Peyer's patch (tissue), 4 donors: ENCODE measurements at regions not wholly inside any gene's neighbourhood (a gene's known extent, or its start where the extent isn't known, plus 50 kb on each side); places are given as distances from the start of the nearest gene placed in this dataset.

Experiments used
- DNase-seq, 3 donors: peaks; one replicate each; pipeline ENCODE4 v3.0.0-alpha.2; 2017 to 2019
- H3K27ac ChIP-seq, 4 donors: fragments of 200-600 bp; sonication (generic); one replicate each; pipeline ENCODE4 v1.5.1; 2016 to 2019
- H3K27me3 ChIP-seq, 2 donors: fragments of 200-600 bp; sonication (generic); one replicate each; pipeline ENCODE4 v1.5.1; 2019
- H3K36me3 ChIP-seq, 3 donors: fragments of 200-600 bp; sonication (generic); one replicate each; pipeline ENCODE4 v1.5.1; 2016 to 2019
- H3K4me1 ChIP-seq, 4 donors: fragments of 200-600 bp; sonication (generic); one replicate each; pipeline ENCODE4 v1.5.1; 2016 to 2019
- H3K4me3 ChIP-seq, 4 donors: fragments of 200-600 bp; sonication (generic); 1 replicate in 3 of 4; 2 replicates in 1 of 4; pipeline ENCODE4 v1.5.1; 2016 to 2019; ENCODE audit warnings: mild to moderate bottlenecking in 1 of 4
- H3K9me3 ChIP-seq, 4 donors: fragments of 200-600 bp; sonication (generic); one replicate each; pipeline ENCODE4 v1.5.1; 2016 to 2019; ENCODE audit warnings: mild to moderate bottlenecking in 1 of 4
- CTCF ChIP-seq, 6 experiments: fragments of 450-650 bp in 4 of 6; fragments of 200-600 bp in 2 of 6; sonication (generic) in 1 of 6; IDR thresholded peaks; one replicate each; pipeline ENCODE4 v1.5.1; 2017 to 2019; ENCODE audit warnings: antibody characterized with exemption in 6 of 6, mild to moderate bottlenecking in 3 of 6, moderate library complexity in 1 of 6
- POLR2A ChIP-seq, 2 donors: fragments of 450-650 bp; IDR thresholded peaks; one replicate each; pipeline ENCODE4 v1.5.1; 2017; ENCODE audit warnings: antibody characterized with exemption in 2 of 2, mild to moderate bottlenecking in 2 of 2, moderate library complexity in 2 of 2

- Histone ChIP-seq H3K9me3 (no peaks in the 10 kb centered on the region), H3K4me3 (no peak overlapping the region), H3K27me3 (no peaks in the 10 kb centered on the region), H3K27ac (no peak overlapping the region), H3K4me1 (no peaks in the 10 kb centered on the region), H3K36me3 (no peaks in the 10 kb centered on the region)
- DNase-seq: no peak
- no peak for TF ChIP-seq POLR2A (IDR thresholded peaks at IDR 0.05)
- no peak for TF ChIP-seq CTCF (IDR thresholded peaks at IDR 0.05)
Observed at GRCh38 chr10:111275091-111275490, 198.3 kb downstream of the ADRA2A start.

GRCh38 chr10:111277661-111278060 lies 200.8 kb downstream of the ADRA2A start:
- Histone ChIP-seq H3K4me1 (no peaks in the 10 kb centered on the region), H3K27me3 (no peaks in the 10 kb centered on the region), H3K9me3 (no peaks in the 10 kb centered on the region), H3K36me3 (no peaks in the 10 kb centered on the region), H3K4me3 (no peak overlapping the region), H3K27ac (no peak overlapping the region)
- DNase-seq: no peak
- TF ChIP-seq POLR2A (IDR thresholded peaks at IDR 0.05) (no peak), CTCF (IDR thresholded peaks at IDR 0.05) (no peak)

GRCh38 chr10:111278266-111278665 lies 201.4 kb downstream of the ADRA2A start:
- H3K27ac ChIP-seq: no peak overlapping the region
- no peak overlapping the region for H3K4me3 ChIP-seq
- no peak for TF ChIP-seq CTCF (IDR thresholded peaks at IDR 0.05)
- no peaks in the 10 kb centered on the region for H3K36me3 ChIP-seq
- no peaks in the 10 kb centered on the region for H3K27me3 ChIP-seq
- H3K4me1 ChIP-seq: no peaks in the 10 kb centered on the region
- H3K9me3 ChIP-seq: no peaks in the 10 kb centered on the region
- no peak for DNase-seq

GRCh38 chr10:111281516-111281915 lies 204.7 kb downstream of the ADRA2A start:
- no peaks in the 10 kb centered on the region for H3K27me3 ChIP-seq
- TF ChIP-seq POLR2A (IDR thresholded peaks at IDR 0.05): no peak
- TF ChIP-seq CTCF (IDR thresholded peaks at IDR 0.05): peak in 3 of 6 experiments; percentile 14 to 24 (median 21)
- H3K36me3 ChIP-seq: no peaks in the 10 kb centered on the region
- DNase-seq: no peak
- no peak overlapping the region for H3K4me3 ChIP-seq
- H3K27ac ChIP-seq: no peak overlapping the region
- no peaks in the 10 kb centered on the region for H3K4me1 ChIP-seq
- no peaks in the 10 kb centered on the region for H3K9me3 ChIP-seq

- Histone ChIP-seq H3K9me3 (no peaks in the 10 kb centered on the region), H3K27me3 (no peaks in the 10 kb centered on the region), H3K4me1 (no peaks in the 10 kb centered on the region), H3K36me3 (no peaks in the 10 kb centered on the region), H3K4me3 (no peak overlapping the region), H3K27ac (no peak overlapping the region)
- DNase-seq: no peak
- TF ChIP-seq POLR2A (IDR thresholded peaks at IDR 0.05): no peak
- no peak for TF ChIP-seq CTCF (IDR thresholded peaks at IDR 0.05)
Observed at GRCh38 chr10:111289461-111289860, 212.6 kb downstream of the ADRA2A start.

GRCh38 chr10:111290649-111291048 lies 213.8 kb downstream of the ADRA2A start:
- Histone ChIP-seq H3K4me3 (no peak overlapping the region), H3K4me1 (no peaks in the 10 kb centered on the region), H3K36me3 (no peaks in the 10 kb centered on the region), H3K9me3 (no peaks in the 10 kb centered on the region), H3K27ac (no peak overlapping the region), H3K27me3 (no peaks in the 10 kb centered on the region)
- no peak for DNase-seq
- no peak for TF ChIP-seq CTCF (IDR thresholded peaks at IDR 0.05)
- TF ChIP-seq POLR2A (IDR thresholded peaks at IDR 0.05): no peak
